ENCODE measurements at regions not wholly inside any gene's neighbourhood (a gene's known extent, or its start where the extent isn't known, plus 50 kb on each side); places are given as distances from the start of the nearest gene placed in this dataset.

- TF ChIP-seq CTCF (conservative IDR thresholded peaks at IDR 0.05; ENCODE audit: low read length) (no peak), EZH2phosphoT487 (IDR thresholded peaks at IDR 0.05; ENCODE audit: borderline replicate concordance) (no peak)
Measured at GRCh38 chr3:87370007-87370406, 93.6 kb upstream of the POU1F1 start.
